ELR (cell line): ENCODE measurements at regions not wholly inside any gene's neighbourhood (a gene's known extent, or its start where the extent isn't known, plus 50 kb on each side); places are given as distances from the start of the nearest gene placed in this dataset.
A peak's percentile ranks its signal among the peaks of the same experiment; 100 is the strongest.

ENCODE experiments used
- DNase-seq: peaks from one replicate; pipeline ENCODE4 v3.0.0-alpha.2; 2015; ENCODE audit warnings: low read depth

DNA sequence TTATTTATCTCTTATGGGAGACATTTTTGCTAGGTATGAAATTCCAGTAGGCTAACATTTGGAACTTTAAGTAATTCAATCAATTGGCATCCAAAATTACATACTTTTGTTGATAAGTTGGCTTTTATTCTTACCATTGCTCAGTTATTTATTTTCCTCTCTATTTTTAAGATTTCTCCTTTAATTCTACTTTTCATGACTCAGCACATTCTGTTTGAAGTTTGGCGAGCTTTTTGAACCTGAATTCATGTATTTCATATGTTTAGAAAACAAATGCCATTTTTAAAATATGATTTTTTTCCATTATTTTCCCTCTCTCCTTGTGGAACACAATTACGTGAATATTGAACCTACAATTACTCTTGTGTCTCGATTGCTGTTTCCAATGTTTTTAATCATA is 2896.3 kb upstream of the PCDH20 start:
- no peak for DNase-seq

GRCh38 chr13:64311112-64311511 is 2895.5 kb upstream of the PCDH20 start:
- DNase-seq, result no peak

DNA sequence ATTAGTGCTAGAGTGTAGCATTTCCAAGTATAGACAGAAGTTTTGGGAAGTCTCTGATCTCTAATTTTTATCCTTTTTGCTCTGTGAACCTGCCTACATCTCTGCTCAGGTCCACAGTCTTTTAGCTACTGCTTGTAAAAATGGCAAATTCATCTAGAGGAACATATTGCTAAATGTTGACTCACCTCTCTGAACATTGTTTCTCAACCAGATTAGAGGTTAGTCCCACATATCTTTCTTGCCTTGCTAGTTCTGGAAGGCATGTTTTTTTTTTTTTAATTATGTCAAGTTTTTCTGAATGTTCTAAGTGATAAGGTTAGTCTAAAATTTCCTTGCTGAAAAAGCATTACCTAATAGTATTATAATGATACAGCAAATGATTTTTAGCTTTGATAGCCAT is 2889.6 kb upstream of the PCDH20 start:
- DNase-seq, result peak; percentile 17

- DNase-seq, result no peak
Measured at GRCh38 chr13:64300239-64300638, 2884.6 kb upstream of the PCDH20 start.

GRCh38 chr13:64293923-64294322 is 2878.3 kb upstream of the PCDH20 start:
- DNase-seq, result peak; percentile 5

GRCh38 chr13:64289702-64290101 is 2874.1 kb upstream of the PCDH20 start:
- no peak for DNase-seq

DNA sequence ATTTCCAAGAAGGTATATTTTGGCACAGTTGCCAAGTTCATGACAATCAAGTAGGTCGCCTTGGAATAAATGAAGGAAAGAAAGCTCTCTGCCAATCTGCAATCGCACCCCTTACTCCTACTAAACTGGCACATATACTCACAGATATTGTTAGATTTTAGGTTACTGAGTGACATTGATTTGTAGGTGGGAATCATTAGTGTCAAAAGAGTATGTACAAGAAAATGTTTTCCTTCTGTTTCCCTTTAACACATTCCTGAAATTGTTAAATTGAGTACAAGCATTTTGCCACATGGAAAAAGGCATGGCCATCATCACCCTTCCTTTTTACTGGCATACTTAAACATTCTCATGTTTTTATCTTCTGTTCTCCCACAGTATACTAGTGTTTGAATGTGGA is 2868.3 kb upstream of the PCDH20 start:
- DNase-seq, result no peak

DNA sequence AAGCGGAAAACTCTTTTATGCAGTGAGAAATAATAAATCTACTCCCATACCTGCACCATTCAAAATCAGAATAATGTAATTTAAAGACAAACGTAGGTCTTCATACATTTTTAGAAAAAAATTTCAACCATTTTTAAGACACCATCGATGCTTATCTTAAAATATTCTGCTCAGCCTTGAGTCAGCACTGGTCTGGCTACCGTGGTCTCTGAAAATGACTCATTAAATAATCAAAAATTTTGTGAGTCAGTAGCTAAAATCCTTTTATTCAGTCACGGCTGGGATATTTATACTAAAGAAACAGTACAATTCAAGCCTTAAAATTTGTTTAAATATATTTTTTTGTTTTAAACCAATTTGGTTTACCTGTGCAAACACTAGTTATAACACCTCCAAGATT is 2862.8 kb upstream of the PCDH20 start:
- DNase-seq, result peak; percentile 85

- no peak for DNase-seq
Measured at GRCh38 chr13:64277097-64277496, 2861.4 kb upstream of the PCDH20 start.

- no peak for DNase-seq
Measured at GRCh38 chr13:64276232-64276631, 2860.6 kb upstream of the PCDH20 start.

- no peak for DNase-seq
Measured at GRCh38 chr13:64274481-64275217, 2859.0 kb upstream of the PCDH20 start.

DNA sequence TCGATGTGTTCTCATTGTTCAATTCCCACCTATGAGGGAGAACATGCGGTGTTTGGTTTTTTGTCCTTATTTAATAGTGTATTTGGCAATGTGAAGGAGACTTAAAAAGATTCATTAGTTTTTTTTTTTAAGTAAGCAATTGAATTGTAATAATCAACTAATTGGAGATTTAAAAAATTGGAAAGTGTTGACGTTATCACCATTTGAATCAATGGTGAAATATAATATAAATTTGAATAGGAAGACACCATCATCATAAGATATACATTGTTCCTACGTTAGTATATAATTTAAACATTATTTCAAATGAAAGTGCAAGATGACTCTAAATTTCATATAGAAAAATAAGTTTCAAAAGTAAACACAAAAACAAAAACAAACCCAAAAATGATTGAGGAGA is 2858.1 kb upstream of the PCDH20 start:
- no peak for DNase-seq

DNA sequence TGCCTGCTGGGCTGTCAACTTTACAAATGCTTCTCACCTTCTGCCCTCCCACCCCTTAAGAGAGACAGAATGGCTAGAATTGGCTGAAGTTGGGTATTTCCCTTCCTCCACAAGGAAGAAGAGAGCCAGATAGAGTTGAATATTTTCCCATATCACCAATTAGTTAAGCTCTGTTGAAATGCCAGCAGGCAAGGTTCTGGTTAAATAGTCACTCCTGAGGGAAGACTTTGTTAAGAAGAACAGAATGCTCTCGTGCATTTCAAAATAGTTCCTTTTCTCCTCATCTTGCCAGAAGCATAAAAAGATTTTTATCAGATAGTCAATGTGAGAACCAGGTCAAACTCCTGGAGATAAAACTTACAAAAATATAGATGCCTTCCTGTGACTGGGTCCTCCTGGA is 2857.0 kb upstream of the PCDH20 start:
- DNase-seq, result no peak

DNA sequence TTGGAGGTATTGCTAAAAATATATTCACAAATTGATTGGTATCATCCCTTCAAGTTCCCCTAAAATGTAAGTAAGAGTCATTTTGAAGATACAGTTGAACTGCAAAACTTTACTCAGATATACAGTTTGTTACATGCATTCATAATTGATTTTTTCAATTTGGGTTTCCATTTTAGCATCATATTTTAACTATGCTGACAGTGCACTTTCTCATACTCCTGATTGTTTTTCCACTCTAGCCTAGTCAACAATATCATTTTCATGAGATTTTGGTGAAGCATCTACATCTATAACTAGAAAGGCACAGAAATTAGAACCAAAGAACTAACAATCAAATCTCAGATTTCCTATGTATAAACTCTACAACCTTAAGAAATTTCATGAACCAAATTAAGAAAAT is 2850.4 kb upstream of the PCDH20 start:
- no peak for DNase-seq

- DNase-seq, result no peak
Measured at GRCh38 chr13:64263285-64263684, 2847.6 kb upstream of the PCDH20 start.

DNA sequence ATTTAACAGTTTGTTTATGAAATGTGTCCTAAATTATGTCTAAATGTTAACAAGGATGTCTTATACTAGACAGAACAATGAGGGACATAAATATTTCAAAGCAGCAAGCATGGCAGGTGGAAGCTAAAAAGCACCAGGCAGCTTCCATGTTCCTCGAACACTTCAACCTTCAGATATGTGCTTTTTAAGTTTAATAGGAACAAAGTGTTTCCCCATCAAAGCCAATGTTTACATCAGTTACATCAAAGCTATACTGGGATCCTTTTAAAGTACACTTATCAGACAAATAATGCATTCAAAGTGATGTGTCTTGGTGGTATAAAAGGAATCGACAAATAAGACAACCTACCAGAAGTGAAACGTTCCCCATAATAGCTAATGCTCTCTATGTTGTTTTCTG is 2841.1 kb upstream of the PCDH20 start:
- no peak for DNase-seq

GRCh38 chr13:64255988-64256387 is 2840.3 kb upstream of the PCDH20 start:
- no peak for DNase-seq

GRCh38 chr13:64248371-64249065 is 2832.9 kb upstream of the PCDH20 start:
- DNase-seq, result peak; percentile 3

DNA sequence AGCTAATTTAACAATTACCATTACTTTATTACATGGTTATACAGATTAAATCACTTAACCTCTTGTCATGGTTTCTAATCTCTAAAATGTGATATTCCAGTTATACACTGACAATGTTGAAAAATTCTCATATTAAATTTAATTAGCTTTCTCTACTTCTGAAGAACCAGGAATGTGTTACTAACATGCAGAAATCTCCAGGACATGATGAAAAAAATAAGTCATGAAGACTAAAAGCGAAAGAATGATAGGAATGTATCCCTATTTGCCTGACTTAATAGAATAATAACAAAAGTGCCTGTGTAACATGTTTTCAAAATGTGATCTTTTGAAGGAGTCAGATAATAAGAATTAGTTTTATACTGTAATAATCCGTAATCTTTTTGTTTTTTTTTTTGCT is 2823.7 kb upstream of the PCDH20 start:
- peak; percentile 88 for DNase-seq

DNA sequence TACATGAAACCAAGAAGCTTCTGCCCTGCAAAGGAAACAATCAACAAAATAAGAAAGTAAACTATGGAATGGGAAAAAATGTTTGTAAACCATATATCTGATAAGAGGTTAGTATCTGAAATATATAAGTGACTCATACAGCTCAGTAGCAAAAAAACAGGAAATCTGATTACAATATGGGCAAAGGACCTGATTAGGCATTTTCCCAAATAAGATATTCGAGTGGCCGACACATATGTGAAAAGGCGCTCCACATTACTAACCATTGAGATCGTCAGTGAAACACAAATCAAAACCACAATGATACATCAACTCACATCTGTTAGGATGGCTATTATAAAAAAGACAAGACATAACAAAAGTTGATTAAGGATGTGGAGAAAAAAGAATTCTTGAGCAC is 2818.6 kb upstream of the PCDH20 start:
- peak; percentile 88 for DNase-seq

DNA sequence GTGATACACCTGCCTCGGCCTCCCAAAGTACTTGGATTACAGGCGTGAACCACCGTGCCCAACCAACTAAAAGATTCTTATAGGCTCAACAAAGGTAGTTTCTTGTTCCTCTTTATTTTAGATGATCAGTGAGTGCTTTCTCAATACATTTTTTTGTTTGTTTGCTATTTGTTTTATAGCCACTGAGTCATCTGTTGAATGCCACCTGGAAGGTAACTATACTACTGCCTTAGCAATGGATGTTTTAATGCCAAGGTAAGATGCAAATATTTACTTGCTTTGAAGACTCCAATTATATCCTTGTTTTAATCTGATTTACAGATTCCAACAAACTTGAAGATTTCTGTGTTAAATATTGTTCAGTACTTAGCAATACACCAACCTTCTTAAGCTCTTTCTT is 2807.4 kb upstream of the PCDH20 start:
- DNase-seq, result no peak

- DNase-seq, result no peak
Measured at GRCh38 chr13:64206430-64207225, 2791.0 kb upstream of the PCDH20 start.

- DNase-seq, result no peak
Measured at GRCh38 chr13:64202517-64202916, 2786.9 kb upstream of the PCDH20 start.
